ENCODE measurements at regions not wholly inside any gene's neighbourhood (a gene's known extent, or its start where the extent isn't known, plus 50 kb on each side); places are given as distances from the start of the nearest gene placed in this dataset.

GRCh38 chr2:59021786-59022185, 780.7 kb upstream of the FANCL start:
- DNase-seq, result no peak

- no peak for DNase-seq
These were observed 778.5 kb upstream of the FANCL start for GRCh38 chr2:59019566-59020159.

- DNase-seq, result no peak
These were observed 777.6 kb upstream of the FANCL start for GRCh38 chr2:59018737-59019136.

- DNase-seq, result no peak
These were observed 773.9 kb upstream of the FANCL start for GRCh38 chr2:59015027-59015426.

GRCh38 chr2:59012971-59013370, 771.8 kb upstream of the FANCL start:
- no peak for DNase-seq

- DNase-seq, result no peak
These were observed 771.1 kb upstream of the FANCL start for GRCh38 chr2:59012234-59012633.

- DNase-seq, result no peak
These were observed 767.8 kb upstream of the FANCL start for GRCh38 chr2:59008950-59009349.

- no peak for DNase-seq
These were observed 764.9 kb upstream of the FANCL start for GRCh38 chr2:59005836-59006615.

GRCh38 chr2:59004621-59005020, 763.5 kb upstream of the FANCL start:
- no peak for DNase-seq

GRCh38 chr2:59000796-59001195, 759.7 kb upstream of the FANCL start:
- DNase-seq, result no peak

- DNase-seq, result no peak
These were observed 751.1 kb upstream of the FANCL start for GRCh38 chr2:58992062-58992706.

- DNase-seq, result no peak
These were observed 750.2 kb upstream of the FANCL start for GRCh38 chr2:58991357-58991756.

- no peak for DNase-seq
These were observed 744.4 kb upstream of the FANCL start for GRCh38 chr2:58985541-58985940.

GRCh38 chr2:58984731-58985130, 743.6 kb upstream of the FANCL start:
- DNase-seq, result no peak

GRCh38 chr2:58983111-58983510, 742.0 kb upstream of the FANCL start:
- no peak for DNase-seq

GRCh38 chr2:58981237-58981636, 740.1 kb upstream of the FANCL start:
- DNase-seq, result no peak

GRCh38 chr2:58976375-58977071, 735.4 kb upstream of the FANCL start:
- DNase-seq, result no peak

GRCh38 chr2:58974881-58975280, 733.8 kb upstream of the FANCL start:
- no peak for DNase-seq

- no peak for DNase-seq
These were observed 733.3 kb upstream of the FANCL start for GRCh38 chr2:58974426-58974825.

GRCh38 chr2:58973811-58974281, 732.7 kb upstream of the FANCL start:
- DNase-seq, result no peak

GRCh38 chr2:58972737-58973136, 731.6 kb upstream of the FANCL start:
- no peak for DNase-seq

- DNase-seq, result no peak
These were observed 730.6 kb upstream of the FANCL start for GRCh38 chr2:58971511-58972360.

GRCh38 chr2:58970365-58970764, 729.2 kb upstream of the FANCL start:
- DNase-seq, result no peak
